Fibroblast of villous mesenchyme (primary cell): ENCODE measurements at regions not wholly inside any gene's neighbourhood (a gene's known extent, or its start where the extent isn't known, plus 50 kb on each side); places are given as distances from the start of the nearest gene placed in this dataset.
A peak's percentile ranks its signal among the peaks of the same experiment; 100 is the strongest.

ENCODE experiments used
- DNase-seq: peaks from one replicate; pipeline ENCODE4 v3.0.0-alpha.2; 2010; ENCODE audit warnings: low read depth
- H3K4me3 ChIP-seq: 2 replicates; pipeline ENCODE4 v1.5.1; 2011; ENCODE audit warnings: low read depth, mild to moderate bottlenecking, low read length
- CTCF ChIP-seq: IDR thresholded peaks from 2 replicates; pipeline ENCODE4 v1.5.1; 2012; ENCODE audit warnings: low read depth, mild to moderate bottlenecking, low read length; ENCODE audit not compliant: insufficient read depth

- TF ChIP-seq CTCF: no peak
- DNase-seq: no peak
- no peak overlapping the region for H3K4me3 ChIP-seq
Observed at GRCh38 chr7:25656581-25657026, 428.3 kb upstream of the NPVF start.

GRCh38 chr7:25658375-25658774, 430.1 kb upstream of the NPVF start:
- H3K4me3 ChIP-seq: no peak overlapping the region
- no peak for TF ChIP-seq CTCF
- DNase-seq: no peak

DNA sequence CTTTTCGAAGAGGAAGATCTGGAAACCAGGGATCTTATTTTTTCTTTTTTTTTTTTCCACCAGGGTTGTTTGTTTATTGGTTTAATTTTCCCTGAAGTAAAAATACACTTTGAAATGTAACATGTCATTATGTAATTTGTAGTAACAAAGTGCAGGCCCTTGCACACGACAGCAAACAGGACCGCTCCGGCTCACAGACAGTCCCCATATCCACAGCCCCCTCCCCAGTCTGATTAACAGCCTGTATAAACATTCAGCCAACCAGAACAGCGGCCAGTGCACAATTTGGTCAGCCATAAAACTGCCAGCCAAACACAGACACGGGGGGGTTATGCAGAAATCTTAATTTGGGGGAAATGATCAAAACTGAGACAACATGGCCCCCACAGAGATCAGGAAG, 431.6 kb upstream of the NPVF start:
- TF ChIP-seq CTCF: no peak
- no peak overlapping the region for H3K4me3 ChIP-seq
- no peak for DNase-seq

- DNase-seq: no peak
- no peak overlapping the region for H3K4me3 ChIP-seq
- no peak for TF ChIP-seq CTCF
Observed at GRCh38 chr7:25662841-25663800, 434.8 kb upstream of the NPVF start.

DNA sequence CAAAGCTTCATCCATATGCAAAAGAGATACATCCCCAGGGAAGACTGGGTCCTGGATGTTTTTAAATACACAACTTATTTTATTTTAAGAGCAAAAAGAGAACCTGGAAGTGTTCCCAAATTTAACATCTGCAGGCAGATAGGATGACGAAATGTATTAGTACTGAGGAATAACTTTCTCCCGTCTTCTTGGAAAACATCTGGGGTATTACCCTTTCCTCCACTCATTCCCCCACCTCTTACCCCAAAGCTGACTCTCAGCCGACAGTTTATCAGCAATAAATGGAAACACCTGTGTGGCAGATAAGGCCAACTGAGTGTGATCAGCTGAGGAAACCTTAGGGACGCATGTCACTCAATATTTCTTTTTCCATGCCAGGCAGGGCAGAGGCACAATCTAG, 435.6 kb upstream of the NPVF start:
- TF ChIP-seq CTCF: no peak
- H3K4me3 ChIP-seq: no peak overlapping the region
- peak; percentile 2 for DNase-seq

DNA sequence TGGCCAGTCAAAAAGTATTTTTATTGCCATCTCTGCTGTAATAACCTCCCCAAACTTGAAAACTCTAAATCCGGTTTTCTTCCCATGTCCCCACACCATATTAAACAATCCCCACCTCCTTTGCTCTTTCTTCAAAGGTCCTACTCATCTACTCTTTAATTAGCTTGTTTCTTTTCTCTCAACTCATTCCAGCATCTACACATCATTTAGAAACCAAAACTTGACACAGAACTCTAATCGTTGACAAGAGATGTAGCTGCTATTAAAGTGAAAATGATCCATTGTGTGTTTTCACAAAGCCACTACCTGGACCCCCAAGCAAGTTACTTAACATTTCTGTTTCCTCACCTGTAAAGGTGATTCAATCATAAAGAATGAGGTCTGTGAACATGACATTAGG, 436.3 kb upstream of the NPVF start:
- DNase-seq: no peak
- no peak for TF ChIP-seq CTCF
- no peak overlapping the region for H3K4me3 ChIP-seq
